Hepatic stellate cell (primary cell): ENCODE measurements at regions not wholly inside any gene's neighbourhood (a gene's known extent, or its start where the extent isn't known, plus 50 kb on each side); places are given as distances from the start of the nearest gene placed in this dataset.

Source experiments
- DNase-seq: peaks from one replicate; pipeline ENCODE4 v3.0.0; 2011; ENCODE audit warnings: low spot score

DNA sequence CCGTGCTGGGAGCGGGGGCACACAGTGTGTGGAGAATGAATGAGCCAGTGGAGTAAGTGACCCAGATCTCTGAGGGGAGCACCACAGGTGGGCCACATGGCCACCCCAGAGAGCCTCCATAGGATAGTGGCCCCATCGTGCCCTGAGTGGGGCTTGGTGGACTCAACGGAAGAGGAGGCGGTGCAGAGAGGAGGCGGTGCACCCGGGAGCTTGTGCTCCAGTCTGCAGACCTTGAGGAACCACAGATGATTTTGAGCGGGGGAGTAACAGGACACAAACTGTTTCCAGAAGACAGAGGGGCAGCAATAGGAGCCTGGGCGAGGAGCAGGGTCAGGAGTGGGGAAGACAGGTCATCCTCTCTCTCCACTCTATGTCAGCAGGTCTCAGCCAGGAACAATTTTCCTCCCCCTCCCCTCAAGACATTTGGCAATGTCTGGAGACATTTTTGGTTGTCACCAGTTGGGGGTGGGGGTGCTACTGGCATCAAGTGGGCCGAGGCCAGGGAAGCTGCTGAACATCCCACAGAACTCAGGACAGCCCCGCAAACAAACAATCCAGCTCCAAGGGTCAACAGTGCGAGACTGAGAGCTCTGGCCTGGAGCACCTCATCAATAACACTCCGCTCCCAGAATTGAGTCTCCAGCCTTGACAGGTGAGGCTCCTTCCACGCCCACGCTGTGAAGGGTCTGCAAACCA, 182.2 kb downstream of the USP12 start:
- DNase-seq = no peak

DNA sequence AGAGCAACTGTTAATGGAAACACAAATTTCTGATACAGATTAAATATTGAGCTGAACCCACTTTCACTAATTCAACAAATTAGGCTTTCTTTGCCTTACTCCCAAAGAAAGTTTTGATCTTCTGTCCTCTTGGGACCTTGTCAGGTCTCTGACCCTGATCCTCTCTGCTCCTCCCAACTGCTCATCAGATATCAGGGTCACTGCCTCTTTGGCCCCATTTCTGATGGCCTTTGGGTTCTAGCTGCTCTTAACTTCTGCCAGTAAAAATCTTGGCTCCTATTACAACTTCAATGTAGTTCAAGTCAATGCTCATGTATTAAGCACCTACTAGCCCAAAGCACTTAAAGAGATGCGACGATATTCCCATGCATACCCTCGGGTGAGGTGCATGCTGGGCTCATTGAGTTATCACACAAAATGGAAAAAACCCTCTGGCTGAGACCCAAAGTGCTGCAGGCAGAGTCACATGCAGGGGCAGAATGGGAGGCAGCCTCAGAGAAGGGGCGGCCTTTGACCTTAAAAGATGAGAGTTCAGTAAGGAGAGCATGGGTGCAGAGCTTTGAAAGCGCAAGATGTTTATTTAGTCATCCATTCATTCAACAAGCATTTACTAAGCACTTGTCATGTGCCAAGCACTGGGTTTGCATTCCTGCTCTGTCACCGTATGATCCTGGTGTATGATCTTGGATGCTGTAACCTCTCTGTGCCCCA, 183.4 kb downstream of the USP12 start:
- DNase-seq = no peak

DNA sequence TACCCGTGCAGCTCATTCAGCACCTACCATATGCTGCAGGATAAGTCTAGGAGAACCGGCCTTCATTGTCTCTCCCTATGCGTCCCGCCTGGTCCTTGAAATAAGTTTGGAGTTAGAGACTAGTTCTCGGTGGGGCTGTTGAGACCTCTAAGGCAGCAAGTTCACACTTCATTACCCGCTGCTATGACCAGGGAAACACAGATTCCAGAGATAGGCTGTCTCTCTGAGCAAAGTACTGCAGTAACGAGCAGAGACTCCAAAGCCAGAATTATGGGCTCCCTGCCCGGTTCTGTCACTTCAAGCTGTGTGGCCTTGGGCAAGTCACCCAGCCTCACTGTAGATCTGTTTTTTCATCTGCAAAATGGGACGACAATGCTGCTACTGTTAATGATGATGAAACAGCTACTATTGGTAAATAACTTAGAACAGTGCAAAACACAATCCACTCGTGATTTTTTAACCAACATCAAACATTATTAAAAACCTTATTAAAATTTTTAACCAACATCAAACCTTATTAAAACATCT, 184.1 kb downstream of the USP12 start:
- no peak for DNase-seq

DNA sequence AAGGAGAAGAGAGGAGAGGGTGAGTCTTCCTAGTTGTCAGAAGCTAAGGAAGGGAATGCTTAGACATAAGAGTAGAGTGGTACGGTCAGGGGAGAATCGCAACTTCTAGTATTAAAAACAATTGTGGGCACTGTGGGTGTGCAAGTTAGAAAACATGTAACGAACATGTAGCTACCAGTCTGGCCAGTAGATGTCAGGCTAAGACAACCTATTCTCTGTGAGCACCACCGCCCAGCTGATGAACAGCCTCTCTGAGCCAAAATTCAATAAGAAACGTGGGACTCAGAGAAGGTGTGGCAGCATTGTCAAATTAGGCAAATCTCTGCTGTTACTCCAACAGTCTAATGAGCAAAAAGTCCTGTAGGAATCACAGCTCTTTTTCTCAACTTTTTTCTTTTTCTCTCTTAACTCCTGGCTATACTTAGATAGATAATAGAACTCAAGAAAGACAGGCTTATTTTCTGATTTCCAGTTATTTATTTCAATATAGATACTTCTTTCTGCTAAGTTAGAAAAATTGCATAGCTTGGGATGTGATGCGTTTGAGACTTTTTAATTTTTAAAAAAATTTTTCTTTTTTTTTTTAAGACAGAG, 186.2 kb downstream of the USP12 start:
- DNase-seq = peak; percentile 63

DNA sequence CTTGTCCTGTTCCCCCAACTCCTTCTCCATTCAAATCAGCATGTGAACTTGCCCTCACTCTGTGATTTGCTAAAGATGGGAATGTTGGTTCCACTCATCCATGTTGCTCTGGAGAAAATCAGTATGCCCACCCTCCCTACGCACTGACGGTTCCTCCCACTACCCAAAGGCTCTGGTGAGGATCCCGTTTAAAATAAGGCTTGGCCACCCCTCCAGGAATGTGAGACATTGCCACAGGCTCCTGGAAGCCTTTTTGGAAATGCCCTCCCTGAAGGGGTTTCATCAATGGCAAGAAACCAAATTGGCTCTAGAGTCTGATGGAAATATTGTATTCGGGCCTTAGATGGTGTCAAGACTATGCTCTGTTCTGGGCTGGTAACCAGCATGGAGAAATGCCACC, 187.3 kb downstream of the USP12 start:
- DNase-seq = no peak

DNA sequence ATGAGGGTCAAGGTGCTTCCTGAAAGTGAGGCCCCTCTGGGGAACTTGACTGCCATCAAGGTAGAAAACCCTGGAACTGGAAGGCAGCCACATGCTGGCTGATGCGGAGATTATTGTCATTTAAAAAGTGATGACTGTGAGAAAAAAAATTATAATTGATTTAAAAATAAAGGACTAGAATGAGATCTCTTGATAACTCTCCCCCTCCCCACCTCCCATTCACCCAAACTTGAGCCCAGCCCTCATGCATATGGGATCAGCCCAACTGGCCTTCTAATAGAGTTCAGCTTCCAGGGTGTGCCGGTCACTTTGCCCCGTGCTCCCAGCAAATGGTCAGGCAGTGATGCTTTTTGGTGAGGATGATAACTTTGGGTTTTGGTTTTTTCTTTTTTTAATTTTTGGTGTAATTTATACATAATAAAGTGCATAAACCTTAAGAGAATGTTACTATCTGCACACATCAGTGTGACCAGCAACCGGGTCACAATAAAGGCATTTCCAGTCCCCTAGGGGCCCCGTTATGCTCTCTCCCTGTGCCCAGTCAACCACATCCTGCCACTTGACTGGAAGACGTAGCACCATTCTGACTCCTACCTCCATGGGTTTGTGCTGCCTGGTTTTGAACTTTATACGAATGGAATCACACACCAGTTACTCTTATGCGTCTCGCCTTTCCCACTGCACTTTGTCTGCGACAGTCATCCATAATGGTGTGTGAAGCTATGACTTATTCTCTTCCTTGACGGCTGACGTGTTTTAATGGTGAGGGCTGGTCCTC, 187.9 kb downstream of the USP12 start:
- no peak for DNase-seq

DNA sequence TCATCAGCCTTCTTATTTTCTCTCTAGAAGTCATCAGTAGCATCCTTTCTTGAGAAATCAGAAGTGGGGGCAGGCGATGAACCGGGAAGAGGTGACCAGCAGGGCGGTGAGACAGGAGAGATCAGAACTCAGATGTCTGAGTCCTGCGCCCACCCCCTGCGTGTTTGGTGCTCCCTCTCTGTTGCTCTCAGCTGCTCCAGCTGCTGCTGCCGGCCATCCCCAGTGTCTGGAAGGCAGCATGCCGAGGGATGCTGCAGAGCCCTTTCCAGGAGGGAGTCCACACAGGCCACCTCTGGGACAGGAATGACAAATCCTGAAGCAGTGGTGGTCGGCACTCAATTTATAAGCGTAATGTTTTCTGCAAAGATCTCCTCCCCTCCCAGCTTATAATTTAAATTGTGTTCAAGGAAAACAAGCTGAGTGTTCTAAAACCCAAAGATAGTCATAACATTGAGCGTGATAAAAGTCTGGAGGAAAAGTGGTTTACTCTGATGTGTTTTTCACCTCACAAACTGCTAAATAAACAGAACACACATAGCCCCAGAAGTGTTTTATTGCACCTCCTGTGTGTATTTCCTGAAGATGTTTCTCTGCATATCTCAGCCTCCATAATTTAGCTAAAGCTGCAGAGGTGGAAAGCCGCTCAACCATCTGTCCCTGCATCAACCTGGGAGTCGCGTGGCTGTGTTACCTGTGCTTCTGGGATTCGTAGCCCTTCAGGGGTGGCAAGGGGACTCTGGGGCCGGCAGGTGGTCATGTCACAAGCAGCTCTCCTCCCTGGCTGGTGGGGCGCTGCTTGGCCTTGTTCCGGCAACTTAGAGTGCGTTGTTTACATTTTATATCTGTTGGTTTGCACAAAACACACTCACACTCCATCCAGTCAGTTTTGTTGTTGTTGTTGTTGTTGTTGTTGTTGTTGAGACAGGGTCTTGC, 191.2 kb downstream of the USP12 start:
- no peak for DNase-seq

DNA sequence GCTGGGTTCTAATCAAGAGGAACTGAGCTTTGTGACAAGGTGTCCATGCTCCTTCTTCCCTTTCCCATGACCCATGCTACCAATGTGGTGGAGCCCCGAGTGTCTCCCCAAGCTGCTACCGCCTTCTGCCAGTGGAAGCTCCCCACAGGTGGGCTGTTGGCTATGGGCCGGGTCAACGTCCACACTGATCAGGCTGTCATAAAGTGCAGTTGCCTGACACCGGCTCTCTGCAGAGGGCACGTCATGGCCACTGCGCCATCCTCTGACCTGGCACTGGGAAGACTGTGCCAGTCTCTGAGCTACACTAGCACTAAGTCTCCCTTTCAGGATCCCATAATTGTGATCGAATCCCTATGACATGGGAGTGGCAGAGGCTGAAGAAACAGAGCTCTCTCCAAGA, 192.3 kb downstream of the USP12 start:
- no peak for DNase-seq

DNA sequence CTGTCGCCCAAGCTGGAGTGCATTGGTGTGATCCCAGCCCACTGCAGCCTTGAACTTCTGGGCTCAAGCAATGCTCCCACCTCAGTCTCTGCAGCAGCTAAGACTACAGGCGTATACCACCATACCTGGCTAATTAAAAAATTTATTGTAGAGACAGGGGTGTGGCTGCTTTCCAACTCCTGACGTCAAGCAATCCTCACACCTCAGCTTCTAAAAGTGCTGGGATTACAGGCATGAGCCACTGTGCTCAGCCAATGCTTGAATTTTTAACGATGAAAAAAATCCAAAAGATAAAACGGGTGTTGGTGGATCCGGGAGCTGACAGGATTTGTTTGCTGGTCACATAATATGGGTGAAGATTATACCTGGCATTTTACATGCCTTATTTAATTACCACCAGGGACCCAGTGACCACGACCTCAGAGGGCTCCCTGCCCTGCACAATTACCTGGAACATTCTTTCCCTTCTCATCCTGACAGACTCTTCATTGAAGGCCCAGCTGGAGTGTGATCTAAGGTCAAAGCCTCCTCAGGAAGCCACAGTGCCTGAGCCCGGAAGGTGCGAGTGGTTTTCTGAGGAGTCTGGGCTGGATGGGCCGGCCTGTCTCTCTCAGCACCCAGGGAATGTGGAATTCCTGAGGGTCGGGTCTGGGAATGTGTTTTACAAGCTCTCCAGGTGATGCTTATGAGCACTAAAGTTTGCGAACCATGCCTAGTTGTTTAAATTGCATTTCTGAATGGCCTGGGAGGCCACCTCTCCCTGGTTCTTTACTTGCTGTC, 193.3 kb downstream of the USP12 start:
- DNase-seq = no peak

DNA sequence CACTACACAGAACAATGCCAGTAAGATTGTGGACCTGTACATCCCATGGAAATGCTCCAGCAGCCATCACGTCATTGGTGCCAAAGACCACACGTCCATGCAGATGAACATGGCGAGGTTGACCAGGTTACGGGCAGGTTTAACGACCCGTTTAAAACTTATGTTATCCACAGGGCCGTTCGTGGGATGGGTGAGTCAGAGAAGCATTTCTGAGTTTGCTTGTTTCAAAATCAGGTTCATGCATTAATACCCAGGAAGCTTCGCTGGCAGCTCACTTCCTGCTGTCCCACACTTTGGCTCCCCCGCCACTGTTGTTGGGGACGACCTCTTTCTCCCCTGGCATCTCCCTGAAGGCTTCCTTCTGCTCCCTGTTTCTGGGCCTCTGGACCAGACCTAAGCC, 194.1 kb downstream of the USP12 start:
- DNase-seq = no peak

DNA sequence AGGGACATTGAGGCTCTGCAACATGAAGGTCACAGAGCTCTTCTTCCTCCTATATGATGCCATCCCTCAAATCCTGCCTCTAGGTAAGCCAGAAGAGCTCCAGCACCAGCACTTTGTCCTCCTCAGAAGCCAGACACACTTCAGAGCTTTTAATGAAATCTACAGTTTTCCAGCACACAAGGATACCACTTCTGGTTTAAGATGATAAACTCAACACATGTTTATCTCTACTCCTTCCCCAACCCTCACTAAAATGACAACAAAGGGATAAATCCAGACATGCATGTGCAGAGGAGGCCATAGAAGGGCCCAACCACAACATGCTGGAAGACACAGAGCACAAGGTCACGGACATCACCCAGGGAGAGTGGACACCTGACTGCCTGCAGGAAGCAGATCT, 195.3 kb downstream of the USP12 start:
- no peak for DNase-seq

DNA sequence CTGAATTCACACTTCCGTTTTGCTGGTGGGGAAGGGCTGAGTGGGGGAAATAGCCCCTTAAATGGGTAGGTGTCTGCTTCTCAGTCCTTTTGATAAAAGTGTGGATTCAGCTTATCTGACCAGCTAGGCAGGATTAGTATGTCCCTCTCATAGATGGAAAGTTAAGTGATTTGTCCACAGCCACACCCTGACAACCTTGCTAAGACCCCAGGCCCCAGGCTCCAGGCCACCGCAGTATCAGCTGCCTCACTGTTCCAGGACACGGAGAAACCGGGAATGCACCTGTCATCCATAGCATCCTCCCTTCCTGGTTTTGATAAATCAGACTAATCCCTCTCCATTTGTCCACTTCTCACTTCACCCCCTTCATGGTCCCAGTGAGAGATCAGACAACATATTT, 197.7 kb downstream of the USP12 start:
- DNase-seq = no peak

DNA sequence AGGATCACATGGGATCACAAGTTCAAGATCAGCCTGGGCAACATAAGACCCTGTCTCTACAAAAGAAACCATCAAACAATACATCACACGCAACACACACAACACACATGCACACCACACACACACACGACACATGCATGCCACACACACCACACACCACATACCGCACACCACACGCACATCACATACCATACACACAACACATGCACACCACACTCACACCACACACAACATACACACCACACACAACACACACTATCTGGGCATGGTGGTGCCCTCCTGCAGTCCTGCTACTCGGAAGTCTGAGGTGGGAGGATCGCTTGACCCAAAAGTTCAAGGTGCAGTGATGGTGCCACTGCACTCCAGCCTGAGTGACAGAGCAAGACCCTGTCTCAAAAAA, 198.3 kb downstream of the USP12 start:
- no peak for DNase-seq

DNA sequence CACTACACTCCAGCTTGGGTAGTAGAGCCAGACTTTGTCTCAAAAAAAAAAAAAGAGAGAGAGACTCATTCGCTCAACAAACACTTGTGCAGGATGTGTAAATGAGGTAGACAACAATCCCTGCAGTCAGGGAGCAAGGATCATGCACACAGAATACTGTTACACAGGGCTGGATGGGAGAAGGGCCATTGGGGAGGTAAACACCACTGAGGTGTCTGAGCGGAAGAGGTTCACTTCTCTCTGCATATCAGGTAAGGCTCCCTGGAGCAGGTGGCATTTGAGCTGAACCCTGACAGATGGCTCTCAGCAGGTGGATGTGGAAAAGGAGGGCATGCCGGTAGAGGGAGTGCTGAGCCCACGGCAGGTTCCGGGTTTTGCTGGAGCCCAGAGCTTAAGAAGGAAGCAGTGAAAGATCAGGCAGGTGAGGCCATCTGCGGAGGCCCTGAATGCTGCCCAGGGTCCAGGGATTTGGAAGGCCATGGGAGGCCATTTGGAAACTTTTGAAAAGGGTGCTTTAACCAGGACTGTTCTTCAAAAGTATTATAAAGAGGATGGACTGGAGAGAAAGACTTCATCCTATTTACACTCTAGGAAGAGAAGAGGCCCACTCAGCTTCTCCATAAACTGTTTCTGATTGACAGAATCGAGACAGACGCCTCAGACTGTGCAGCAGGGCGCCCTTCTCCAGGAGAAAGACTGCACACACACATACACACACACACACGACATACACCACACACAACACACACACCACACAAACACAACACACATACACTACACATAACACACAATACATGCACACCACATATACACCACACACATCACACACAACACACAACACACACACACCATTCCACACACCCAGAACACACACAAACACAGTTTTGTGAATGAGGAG, 199.4 kb downstream of the USP12 start:
- no peak for DNase-seq

DNA sequence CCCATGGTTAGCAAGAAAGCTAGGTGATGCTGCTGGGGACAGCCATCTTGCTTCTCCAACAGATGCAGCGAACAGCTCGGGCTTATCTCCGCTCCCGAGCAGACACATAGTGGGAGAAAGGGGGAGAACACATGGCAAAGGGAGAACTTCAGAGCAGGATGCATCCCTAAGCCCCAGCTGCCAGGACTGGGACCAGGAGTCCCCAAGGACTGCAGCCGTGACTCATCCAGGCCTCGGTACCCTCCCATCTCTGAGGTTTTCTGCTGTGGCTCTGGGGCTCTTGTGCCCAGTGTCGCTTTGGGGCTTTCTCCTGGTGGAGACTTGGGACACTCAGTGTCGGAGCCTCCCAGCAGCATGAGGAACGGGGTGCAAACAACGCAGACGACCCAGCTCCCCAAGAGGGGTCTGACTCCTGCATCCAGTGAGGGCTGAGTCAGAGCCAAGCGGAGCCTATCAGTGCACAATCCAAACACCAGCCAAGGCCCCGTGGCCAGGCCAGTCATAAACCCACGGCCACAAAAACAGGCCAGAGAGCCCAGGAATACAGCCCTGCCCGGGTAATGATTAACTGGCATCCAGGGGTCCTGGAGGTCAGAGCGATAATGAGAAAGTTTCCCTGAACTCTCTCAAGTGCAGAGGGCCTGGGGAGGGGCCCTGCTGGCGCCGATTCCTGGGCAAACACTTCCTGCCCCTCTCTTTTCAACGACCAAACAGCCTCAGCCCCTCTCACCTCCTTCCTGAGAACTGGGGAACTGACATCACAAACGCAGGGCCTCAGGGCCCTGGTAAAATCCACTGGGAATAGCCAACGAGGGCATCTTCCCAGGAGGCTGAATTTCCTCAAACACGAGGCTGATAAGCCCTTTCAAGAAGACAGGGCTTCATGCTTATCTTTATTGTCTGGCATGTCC, 202.9 kb downstream of the USP12 start:
- peak; percentile 83 for DNase-seq

DNA sequence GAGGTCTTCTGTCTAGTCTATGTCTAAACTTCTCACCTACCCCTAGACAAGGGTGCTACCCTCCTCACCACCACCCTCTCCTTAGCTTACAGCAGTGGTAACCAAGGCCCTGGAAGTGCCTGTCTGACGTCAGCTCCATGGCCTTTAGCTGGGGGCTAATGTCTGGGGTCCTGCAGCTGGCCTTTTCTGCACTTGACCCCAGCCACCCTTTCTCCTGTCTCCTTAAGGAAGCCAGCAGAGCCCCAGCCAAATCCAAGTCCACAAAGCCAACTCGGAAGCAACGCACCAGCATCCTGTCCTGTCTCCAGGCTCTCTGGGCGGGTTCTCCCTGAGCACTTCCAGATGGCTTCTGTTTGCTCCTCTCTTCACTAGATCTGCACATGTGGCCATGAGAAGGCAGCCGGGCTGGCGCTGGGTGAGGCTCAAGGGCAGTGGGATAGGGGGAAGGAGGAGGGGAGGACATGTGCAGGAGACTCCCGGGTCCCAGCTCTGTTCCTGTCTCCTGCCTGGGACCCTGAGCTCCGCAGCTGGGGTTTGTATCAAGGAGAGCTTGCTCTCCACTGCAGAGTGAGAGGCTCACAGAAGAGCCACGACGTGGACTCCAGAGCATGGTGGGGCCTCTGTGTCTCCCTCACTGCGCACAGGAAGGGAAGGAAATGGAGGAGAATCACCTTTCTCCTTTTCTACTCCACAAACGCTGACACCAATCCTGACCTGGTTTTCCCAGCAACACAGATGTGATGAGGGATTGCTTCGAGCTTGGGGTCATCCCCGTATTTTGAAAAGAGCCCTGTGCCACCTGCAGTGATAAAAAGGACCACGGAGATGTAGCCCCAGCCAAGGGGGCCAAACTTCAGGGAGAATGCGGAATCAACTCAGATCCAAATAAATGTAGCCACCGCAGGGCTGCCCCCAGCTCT, 204.2 kb downstream of the USP12 start:
- DNase-seq = peak; percentile 45

DNA sequence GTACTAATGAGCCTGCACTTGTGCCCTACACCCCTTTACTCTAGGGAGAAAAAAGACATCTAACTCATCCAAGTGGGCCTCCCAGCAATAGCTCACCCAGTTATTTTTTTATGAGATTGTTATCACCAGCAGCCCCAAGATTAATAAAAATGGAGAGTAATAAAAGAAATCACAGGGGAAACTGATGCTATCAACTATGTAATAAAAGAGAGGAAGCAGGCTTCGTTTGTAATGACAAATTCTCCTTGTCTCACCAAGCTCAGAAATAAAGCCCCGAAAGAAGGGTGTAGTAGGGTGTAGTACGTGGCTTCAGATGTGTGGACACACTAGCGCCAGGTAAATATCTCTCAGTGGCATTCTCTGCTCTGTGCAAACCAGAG, 204.9 kb downstream of the USP12 start:
- DNase-seq = no peak
